GM19463 (cell line): ENCODE measurements at regions not wholly inside any gene's neighbourhood (a gene's known extent, or its start where the extent isn't known, plus 50 kb on each side); places are given as distances from the start of the nearest gene placed in this dataset.

Experiments
- ATAC-seq: cut with Tn5 transposase; IDR thresholded peaks from one replicate; pipeline ENCODE4 v1.9.1; 2021; ENCODE audit warnings: mild to moderate bottlenecking, moderate library complexity; ENCODE audit not compliant: unreplicated experiment

DNA sequence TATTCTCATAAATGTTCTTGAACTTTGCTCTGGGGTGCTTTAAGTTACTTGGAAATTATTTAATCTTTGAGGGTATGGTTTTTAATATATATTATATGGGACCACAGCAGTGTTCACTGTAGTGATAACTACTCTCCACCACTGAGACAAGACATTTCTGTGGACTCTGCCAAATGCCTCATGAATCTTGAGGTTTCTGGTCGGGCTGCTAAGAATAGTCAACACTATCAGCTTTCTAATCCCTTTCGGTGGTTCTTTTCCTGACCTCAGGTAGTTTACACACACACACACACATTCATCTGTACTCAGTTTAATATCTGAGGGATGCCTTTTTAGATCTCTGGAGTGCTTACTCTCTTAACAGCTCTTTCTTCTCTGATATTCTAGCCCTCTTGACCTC lies 500.7 kb downstream of the MAFB start:
- no peak for ATAC-seq

DNA sequence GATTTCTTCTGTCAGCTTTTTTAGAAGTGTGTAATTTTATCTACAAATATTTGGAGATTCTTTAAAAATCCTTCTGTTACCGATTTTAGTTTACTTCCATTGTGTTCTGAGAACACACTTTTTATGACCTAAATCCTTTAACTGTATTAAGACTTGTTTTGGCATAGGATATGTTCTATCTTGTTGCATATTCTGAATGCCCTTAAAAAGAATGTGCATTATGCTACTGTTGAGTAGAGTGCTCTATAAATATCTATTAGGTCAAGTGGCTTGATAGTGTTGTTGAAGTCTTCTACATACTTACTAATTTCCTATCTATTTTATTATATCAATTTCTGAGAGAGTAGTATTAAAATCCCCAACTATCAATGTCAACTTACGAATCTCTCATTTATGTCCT lies 502.2 kb downstream of the MAFB start:
- ATAC-seq, result no peak

DNA sequence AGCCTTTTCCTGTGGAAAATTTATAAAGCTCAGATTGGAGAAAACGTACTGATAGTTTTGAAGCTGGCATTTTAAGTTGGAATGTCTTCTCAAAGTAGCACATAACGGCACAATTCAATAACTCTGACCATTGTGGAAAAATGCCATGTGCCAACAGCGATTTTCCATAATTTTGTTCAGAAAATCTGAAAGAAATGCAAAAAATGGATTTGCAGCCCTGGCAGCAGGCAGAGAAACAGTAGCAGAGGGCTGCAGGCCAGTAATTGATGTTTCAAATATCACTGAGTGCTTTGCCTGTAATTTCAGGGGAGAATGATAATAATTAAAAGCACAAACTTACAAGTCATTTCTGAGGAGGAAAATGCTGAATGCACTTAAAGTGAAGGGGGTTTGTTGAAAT lies 507.4 kb downstream of the MAFB start:
- no peak for ATAC-seq

DNA sequence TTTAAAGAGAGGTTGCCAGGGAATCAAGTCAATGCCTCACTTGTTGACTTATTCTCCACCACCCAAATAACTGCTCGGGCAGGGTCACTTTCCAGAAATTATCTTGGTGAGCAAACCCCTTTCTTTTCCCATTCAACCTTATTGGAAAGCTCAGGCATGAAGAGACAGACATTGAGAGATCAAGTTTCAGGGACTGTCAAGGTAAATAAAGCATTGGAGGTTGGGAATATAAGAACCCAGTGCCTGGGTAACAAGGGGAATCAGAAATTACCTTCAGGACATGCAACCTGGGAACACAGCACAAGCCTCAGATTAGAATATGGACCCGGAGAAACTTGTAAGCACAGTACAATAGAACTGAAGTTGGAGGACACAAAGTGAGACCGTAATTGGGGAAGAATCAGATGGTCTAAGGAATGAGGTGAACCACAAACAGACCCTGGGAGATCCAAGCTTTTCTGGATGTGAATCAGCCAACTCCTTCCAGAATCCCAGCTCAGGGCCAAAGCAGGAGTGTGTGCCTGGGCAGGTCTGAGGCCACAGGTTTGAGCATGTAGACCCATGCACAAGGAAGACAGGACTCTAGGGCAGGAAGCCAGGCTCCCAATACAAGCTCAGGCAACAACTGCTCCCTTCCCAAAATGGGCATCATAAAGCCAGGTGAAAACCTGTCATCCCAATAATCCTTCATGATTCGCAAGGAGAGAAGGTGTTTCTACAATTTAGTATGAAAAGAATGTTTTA lies 512.8 kb downstream of the MAFB start:
- no peak for ATAC-seq

DNA sequence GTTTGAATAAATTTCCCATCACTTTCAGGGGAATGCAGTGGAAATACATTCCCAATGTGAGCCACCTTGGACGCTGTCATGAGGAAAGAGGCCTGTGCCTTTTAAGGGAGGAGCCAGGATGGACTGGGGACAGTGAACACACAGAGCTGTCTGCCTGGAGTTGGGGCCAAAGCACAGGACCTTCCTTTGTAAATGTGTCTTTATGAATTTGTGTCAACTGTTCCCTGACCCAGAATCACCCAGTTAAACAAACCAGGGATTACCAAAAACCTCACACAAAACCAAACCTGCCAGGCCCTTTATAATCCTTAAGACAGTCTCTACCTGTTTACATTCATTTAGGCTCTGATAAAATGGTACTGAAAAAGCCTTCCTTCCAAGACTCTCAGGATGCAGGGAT lies 513.7 kb downstream of the MAFB start:
- no peak for ATAC-seq

DNA sequence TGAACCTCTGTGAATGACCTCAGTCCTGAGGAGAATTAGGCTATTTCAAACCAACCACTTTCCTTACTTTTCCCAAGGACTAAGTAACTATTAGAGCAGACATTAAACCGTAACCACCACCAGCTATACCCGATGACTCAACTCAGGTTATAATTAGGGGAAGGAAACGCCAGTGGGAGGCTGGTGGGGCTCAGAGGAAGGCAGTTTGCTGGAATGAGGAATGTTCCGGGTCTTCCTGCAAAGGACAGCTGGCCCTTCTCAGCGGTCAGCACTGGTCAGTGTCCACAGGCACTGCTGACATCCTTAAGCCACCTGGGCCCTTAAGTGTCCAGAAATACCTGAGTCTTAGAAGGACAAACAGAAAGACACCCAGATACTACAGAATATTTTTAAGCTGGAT lies 515.2 kb downstream of the MAFB start:
- no peak for ATAC-seq

DNA sequence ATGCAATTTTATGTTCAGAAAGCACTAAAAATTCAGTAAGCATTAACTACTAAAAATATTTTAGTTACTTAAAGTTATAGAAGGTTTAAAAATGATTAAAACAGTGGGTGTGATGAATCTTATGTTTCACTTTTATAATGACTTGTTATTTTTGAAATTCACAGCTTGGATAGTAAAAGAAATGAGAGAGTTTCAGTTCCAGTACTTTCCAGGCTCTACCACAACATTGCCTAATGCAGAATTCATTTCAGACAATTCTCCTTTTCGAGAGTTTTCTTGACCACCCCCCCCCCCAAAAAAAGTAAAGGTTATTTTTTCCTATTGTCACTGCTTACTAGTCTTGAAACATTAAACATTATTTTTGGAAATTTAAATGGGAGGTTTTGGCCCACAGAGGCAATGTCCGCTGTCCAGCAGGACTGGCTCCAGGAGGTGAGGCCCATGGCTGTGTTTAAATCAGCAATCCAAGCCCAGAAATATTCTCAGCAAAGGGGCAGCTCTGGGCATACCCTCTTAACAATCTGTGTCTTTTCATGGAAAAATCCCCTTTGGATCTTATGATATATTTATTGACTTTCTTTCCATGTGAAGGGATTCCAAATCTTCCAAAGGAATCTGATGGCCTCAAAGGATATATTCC lies 519.9 kb downstream of the MAFB start:
- no peak for ATAC-seq

DNA sequence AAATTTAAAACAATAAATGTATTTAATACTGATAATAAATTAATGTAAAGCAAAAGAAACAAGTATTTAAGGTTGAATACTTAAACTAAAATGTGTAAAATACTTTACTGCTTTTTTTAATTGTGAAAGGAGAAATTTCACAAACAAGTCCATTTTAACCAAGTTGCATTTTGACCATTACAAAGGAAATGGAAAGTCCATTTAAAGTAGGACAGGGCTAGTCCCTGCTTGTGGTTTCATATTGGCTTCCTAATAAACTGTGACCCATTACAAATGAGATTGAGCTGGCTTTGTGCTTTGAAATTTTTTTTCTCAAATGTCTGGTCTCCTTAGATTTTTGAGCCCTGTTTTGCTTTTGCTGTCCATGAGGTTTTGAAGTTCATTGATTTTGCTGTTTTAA lies 527.6 kb downstream of the MAFB start:
- no peak for ATAC-seq

DNA sequence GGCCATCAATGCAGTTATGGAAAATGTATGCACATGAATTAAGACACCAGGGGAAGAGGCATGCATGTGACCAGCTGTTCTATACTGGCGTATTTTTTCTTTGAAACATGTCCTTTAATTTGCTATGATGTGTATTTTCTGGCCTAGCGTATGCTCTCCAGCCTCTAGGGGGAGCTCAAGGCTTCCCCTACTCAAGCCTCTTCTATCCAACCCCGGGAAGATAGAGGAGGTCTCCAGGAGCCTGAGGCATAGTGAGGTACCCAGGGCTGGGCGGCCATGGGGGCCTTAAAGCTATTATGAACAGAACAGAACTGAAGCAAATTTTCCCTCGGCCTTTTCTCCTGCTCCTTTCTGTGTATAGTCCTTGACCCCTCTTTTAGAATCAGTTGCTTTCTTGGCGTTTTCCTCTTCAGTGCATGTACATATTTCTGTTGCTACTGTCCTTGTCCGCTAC lies 528.9 kb downstream of the MAFB start:
- ATAC-seq, result peak; percentile 33

DNA sequence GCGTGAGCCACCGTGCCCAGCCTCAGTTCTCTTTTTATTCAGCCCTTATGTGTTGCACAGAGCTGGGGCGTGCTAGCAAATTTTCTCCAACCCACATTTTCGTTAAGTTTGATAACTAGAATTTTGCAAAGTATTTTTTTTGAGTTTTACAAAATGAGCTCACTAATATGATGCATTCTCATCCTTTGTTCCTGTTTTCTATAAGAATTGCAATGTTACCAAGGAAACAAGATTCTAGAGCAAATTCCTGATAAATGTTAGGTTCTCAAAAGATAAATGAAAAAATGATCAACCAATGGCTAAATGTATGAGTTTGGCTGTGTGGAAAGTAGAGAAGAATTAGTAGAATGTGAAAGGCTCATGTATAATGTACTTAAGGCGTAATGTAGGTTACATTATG lies 529.8 kb downstream of the MAFB start:
- ATAC-seq, result no peak

DNA sequence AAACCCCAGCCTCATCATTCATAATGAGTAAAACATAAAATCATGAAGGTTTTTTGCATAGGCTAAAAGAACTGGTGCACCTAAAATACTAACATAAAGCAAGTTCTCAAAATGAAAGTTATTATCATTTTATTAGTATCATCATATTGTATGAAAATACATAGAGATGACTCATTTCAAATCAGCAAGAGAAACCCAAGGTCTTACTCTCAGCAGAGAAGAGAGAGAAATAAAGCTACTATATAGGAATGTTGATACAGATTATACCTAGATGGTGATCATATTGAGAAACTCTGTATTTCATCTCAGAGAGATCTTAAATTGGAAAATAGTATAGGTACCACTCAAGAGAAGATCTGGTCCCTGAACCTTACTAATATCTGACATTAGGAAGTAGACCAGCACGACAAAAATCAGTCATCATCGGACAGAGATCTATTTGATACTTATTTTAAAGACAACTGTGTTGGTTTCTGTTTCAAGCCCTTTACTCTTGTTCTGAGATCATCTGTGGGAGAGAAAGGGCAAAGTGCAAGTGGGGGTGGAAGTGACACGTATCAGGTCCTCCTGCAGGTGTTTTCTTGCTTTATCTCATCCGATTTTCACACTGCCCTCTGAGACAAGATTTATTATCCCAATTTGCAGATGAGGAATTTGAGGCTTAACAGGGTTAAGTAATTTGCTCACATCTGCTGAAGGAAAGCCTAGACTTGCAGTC lies 532.3 kb downstream of the MAFB start:
- peak; percentile 91 for ATAC-seq

DNA sequence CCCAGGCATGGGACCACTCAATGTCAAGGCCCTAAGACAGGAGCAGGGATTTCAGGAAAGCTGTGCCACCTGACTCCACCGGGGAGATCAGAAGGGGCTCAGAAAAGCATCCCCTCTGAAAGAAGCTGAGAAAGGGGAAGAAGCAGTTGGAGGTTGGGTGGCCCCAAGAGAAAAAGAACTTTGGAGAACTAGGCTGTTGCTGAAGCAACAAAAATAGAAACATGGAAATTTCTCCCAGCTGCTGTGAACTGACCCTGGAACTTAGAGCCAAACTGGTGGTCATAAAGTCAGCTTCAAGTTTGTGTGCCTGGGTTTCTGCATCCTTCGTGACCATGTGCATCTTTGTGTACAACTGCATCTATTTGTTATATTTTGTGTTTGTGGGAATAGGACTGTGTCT lies 534.5 kb downstream of the MAFB start:
- no peak for ATAC-seq

DNA sequence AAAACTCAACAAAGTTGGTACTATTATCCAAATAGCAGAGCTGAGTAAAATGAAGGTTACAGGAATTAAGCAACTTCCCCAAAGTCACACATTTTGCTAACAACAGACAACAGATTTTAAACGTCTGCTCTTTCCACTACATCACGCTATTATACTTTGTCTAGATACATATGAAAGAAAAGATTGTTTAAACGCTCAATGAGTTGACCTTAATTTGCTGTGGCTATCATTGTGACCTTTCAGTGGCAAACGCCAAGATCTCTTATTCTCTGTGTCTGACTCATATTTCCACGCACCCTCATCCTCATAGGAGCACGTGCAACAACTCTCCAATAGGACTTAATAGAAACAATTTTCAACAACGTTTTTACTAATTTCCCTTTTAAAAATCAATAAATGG lies 540.1 kb downstream of the MAFB start:
- ATAC-seq, result no peak

DNA sequence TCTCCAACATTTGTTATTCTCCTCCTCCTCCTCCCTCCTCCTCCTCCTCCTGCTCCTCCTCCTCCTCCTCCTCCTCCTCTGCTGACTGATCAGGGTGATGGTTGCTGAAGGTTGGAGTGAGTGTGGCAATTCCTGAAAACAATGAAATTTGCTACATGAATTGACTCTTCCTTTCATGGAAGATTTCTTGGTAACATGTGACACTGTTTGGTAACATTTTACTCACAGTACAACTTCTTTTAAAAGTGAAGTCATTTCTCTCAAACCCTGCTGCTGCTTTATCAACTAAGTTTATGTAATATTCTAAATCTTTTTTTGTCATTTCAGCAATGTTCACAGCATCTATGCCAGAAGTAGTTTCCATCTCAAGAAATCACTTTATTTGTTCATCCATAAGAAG lies 543.0 kb downstream of the MAFB start:
- no peak for ATAC-seq

DNA sequence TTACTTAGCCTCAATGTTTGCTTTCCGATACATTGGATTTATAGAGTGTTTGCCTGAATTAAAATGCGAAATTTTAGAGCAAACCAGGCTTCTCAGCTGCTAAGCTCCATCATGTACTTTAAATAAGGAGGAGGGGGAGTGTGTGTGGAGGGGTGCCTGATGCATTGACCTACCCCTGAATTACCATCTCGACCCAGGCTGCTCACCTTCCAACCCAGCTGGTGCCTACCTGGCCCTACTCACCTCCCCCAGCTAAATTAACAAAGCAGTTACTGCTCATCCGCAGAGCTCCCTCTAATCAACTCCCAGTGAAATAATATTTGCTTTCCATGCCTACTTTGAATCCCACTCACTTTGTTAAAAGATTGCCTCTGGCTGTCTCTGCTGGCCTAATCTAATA lies 544.5 kb downstream of the MAFB start:
- ATAC-seq, result no peak

DNA sequence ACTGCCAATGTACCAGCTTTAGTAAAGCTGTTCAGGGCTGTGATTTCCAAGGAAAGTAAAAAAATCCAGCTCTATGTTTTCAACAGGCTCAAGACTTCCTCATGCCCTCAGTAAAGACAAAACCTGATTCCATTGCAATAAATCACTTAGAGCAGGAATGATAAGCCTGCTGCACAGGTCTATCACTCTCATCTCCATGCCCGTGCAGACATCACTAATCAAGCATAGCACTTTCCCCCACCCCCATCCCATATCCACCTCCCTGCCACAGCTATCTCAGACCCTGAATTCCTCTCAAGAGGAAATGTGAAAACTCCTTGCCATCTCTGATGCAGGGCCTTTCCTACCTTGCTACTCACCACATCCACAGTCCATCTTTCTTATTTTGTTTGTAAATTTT lies 554.9 kb downstream of the MAFB start:
- ATAC-seq, result no peak

DNA sequence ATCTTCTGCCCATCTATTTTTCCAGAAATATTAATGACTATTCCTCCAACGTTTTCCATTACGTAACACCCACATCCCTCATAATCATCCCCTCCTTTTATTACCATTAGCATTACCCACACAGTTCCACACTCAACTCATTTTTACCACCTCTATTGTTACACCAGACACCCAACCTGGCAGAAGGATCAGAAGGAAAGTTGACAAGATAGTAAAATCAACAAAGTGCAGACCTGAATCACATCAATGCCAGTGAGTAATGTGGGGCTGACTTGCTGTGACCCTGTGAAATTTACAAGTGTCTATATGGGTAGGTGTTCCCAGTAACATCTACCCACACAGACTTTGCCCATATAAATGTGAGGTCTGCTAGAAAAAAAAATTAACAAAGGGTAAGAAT lies 568.2 kb downstream of the MAFB start:
- no peak for ATAC-seq

DNA sequence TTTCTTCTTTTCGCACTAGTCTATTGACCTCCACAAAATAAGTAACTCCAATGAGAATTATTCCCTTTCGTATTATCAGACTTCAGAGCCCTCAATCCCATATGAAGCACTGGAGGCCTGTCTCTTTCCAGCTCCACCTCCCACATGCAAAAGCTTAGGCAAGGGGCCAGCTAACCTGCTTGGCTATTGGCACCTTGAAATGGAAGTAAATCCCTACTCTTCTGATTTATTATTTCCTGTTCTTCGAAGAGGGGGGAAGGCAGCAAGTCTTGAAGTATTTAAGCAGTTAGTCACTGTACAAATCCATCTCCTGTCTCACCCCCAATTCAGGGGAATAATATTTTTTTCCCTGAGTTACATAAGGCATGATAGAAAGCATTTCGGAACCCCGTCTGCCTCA lies 577.8 kb downstream of the MAFB start:
- ATAC-seq, result no peak

DNA sequence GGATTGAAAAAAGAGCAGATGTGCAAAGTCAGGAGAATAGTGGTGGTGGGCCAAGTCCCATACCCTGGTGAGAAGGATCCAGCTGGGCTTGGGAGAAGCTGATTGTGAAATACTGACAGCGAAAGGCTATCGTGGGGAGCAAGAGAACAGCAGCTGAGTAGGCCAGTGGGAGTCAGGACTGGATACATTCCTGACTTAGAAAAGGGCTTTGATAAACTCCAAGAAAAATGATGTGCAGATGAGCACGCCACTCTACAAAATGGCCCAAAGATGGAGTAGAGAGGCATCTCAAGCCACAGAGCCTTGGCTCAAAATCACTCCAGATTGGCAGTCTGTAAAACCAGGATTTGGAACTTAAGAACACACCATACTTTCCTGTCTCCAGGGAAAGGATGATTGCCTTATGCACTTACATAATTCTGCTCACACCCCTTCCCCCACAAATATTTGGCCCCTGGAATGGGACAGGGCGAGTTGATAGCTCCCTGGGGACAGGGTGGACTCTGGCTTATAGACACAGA lies 578.7 kb downstream of the MAFB start:
- no peak for ATAC-seq

DNA sequence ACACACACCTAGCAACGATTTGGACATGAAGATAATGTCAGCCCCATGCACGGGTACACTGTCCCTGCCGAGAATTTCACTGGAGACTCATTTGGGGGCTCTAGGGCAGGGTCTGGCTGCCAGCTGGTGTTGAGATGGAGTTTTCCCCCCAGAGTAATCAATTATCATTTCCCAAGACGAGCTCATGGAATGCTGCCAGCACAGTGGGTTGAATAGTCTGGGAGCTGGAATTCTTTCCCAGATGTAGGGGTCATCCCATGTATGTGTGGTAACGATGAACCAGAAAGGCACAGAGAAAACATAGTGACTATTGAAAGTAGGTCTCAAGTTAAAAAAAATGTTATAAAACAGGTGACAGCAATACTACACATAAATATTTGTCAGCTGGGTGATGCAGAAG lies 579.9 kb downstream of the MAFB start:
- ATAC-seq, result no peak

DNA sequence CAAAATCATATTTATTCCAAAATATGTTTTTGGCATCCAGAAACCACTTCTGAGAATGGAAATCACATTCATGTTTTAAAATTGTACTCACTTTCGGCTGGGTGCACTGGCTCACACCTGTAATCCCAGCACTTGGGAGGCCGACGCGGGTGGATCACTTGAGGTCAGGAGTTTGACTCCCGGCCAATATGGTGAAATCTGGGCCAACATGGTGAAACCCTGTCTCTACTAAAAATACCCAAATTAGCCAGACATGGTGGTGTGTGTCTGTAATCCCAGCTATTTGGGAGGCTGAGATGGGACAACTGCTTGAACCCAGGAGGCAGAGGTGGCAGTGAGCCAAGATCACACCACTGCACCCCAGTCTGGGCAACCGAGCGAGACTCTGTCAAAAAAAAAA lies 580.7 kb downstream of the MAFB start:
- ATAC-seq, result no peak

DNA sequence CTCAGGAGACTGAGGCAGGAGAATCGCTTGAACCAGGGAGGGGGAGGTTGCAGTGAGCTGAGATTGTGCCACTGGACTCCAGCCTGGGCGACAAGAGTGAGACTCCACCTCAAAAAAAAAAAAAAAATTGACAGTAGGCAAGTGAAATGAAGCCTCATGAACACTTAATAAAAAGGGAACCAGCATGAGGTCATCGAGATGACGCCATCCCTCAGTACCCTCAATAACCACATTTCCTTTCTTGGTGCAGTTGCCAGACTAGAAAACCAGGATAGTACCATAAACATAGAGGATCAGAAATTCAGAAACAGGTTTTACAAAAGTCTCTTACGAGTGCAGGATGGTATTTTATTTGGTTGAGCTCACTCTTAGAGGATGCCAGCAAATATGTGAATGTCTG lies 584.1 kb downstream of the MAFB start:
- ATAC-seq, result no peak
